Natural killer cell treated with Interleukin-12 subunit alpha and Interleukin-12 subunit beta and Interleukin-15 and Interleukin-18, amount 100 ng/mL, for 72 hours (primary cell): ENCODE measurements at regions not wholly inside any gene's neighbourhood (a gene's known extent, or its start where the extent isn't known, plus 50 kb on each side); places are given as distances from the start of the nearest gene placed in this dataset.

Experiments
- ATAC-seq, 2 donors: fragments of 150-1000 bp; cut with Tn5 transposase in 1 of 2; sonication (Bioruptor Pico), chemical (Tn5 transposase) in 1 of 2; 2 replicates each; pipeline ENCODE4 v1.10.0; 2021
- DNase-seq: peaks from one replicate; pipeline ENCODE4 v3.0.0; 2022; ENCODE audit warnings: low spot score
- H3K27ac Mint-ChIP-seq, 2 donors: 1 replicate in 1 of 2; 2 replicates in 1 of 2; pipeline ENCODE4 v1.8.0; 2022; ENCODE audit warnings: mixed read lengths in 2 of 2, mild to moderate bottlenecking in 1 of 2, moderate library complexity in 1 of 2
- H3K27me3 Mint-ChIP-seq, 2 donors: 1 replicate in 1 of 2; 2 replicates in 1 of 2; pipeline ENCODE4 v1.8.0; 2022; ENCODE audit warnings: mixed read lengths in 2 of 2
- H3K36me3 Mint-ChIP-seq: one replicate; pipeline ENCODE4 v1.8.0; 2022; ENCODE audit warnings: mixed read lengths
- H3K4me1 Mint-ChIP-seq, 2 donors: 1 replicate in 1 of 2; 2 replicates in 1 of 2; pipeline ENCODE4 v1.8.0; 2022; ENCODE audit warnings: low read depth in 2 of 2, mixed read lengths in 2 of 2, mild to moderate bottlenecking in 1 of 2
- H3K4me3 Mint-ChIP-seq: one replicate; pipeline ENCODE4 v1.8.0; 2022; ENCODE audit warnings: mixed read lengths
- H3K9me3 Mint-ChIP-seq: 2 replicates; pipeline ENCODE4 v1.8.0; 2022; ENCODE audit warnings: mixed read lengths

DNA sequence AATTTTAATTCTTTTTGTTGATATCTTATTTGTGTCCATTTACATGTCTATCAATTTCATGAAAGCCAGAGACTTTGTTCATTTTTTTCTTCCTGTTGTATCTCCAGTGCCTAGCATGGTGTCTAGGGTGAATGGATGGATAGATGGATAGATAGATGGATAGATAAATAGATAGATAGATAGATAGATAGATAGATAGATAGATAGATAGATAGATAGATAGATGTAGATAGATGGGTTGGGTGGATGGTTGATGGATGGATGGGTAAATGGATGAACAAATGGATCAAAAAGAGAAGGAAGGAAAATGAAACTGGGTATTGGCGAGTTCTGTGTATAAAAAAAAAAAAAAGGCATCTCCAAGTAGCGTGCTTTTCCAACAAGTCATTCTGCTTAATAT is 120.5 kb downstream of the FAM124B start:
- H3K4me1 Mint-ChIP-seq: no peaks in the 10 kb centered on the region
- H3K9me3 Mint-ChIP-seq: no peaks in the 10 kb centered on the region
- H3K27me3 Mint-ChIP-seq: peaks cover 28 to 43% of the 10 kb centered on the region in 2 donors
- DNase-seq: no peak
- no peaks in the 10 kb centered on the region for H3K36me3 Mint-ChIP-seq
- H3K27ac Mint-ChIP-seq: no peak overlapping the region
- no peak for ATAC-seq
- no peak overlapping the region for H3K4me3 Mint-ChIP-seq

DNA sequence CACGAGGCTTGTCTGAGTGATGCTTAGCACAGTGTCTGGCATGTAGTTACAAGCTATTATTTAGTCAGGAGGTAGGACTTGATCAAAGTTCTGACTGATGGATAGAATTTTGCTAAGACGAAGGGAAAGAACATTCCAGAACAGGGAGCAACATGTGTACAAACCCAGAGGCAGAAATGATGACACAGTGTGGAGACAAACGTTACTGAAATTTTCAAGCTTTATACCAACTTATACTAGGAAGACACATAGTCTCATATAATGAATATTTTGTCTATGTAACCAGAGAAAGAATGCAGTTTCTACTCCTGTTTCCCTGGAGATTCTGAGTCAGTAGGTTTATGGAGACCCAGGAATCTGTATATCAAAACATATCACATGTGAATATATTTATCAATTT is 123.4 kb downstream of the FAM124B start:
- no peak for DNase-seq
- Mint-ChIP-seq H3K4me1 (no peaks in the 10 kb centered on the region), H3K36me3 (no peaks in the 10 kb centered on the region), H3K4me3 (no peak overlapping the region), H3K9me3 (no peaks in the 10 kb centered on the region), H3K27ac (no peak overlapping the region), H3K27me3 (peaks cover 26 to 40% of the 10 kb centered on the region in 2 donors)
- no peak for ATAC-seq

DNA sequence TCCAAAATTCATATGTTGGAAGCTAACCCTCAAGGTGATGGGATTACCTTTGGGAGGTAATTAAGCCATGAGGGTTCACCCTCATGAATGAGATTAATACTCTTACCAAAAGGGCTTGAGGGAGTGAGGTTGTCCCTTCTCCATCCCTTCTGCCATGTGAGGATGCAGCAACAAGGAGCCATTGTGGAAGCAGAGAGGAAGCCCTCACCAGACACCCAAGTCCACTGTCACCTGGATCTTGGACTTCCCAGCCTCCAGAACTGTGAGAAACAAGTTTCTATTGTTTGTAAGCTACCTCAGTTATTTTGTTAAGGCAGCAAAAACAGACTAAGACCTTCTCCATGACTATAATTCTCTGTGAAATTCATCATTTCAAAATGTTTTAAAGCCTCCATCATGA is 125.7 kb downstream of the FAM124B start:
- DNase-seq (no peak), ATAC-seq (no peak)
- Mint-ChIP-seq H3K27me3 (peaks cover 24 to 53% of the 10 kb centered on the region in 2 donors), H3K4me1 (no peaks in the 10 kb centered on the region), H3K27ac (no peak overlapping the region), H3K9me3 (no peaks in the 10 kb centered on the region), H3K36me3 (no peaks in the 10 kb centered on the region), H3K4me3 (no peak overlapping the region)

DNA sequence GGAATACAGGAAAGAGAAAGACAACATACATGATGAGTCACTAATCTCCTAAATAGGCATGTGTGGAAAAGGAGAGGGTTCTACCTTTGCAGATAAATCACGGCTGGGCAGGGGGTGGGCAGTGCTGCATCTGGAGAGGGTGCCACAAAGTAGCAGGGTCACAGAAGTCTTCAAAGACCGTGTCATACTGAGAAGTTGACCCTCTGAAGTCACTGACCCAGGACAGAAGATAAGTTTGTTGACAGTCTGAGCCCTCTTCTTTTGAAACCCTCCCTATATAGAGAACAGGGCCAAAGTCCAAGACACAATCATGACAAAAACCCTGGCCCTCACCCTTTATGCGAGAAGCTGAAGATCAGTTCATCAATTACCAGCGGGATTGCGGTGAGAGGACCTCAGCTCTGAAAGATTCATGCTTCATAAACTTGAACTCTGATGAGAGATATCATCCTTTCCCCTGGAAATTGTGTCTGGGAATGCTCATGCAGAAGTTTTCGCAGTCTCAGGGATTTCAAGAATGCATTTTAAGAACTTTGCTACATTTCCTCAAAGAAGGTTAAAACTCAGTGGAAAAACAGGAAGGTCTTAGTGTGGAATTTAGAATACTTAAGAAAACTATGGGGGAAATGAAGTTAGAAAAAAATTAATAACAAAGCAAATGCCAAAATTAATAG is 129.5 kb downstream of the FAM124B start:
- H3K4me3 Mint-ChIP-seq: no peak overlapping the region
- H3K27me3 Mint-ChIP-seq: peaks cover 17 to 26% of the 10 kb centered on the region in 2 donors
- no peak overlapping the region for H3K27ac Mint-ChIP-seq
- no peaks in the 10 kb centered on the region for H3K9me3 Mint-ChIP-seq
- DNase-seq (no peak), ATAC-seq (peak in 1 of 2 donors; percentile 43)
- H3K4me1 Mint-ChIP-seq: no peaks in the 10 kb centered on the region
- no peaks in the 10 kb centered on the region for H3K36me3 Mint-ChIP-seq

DNA sequence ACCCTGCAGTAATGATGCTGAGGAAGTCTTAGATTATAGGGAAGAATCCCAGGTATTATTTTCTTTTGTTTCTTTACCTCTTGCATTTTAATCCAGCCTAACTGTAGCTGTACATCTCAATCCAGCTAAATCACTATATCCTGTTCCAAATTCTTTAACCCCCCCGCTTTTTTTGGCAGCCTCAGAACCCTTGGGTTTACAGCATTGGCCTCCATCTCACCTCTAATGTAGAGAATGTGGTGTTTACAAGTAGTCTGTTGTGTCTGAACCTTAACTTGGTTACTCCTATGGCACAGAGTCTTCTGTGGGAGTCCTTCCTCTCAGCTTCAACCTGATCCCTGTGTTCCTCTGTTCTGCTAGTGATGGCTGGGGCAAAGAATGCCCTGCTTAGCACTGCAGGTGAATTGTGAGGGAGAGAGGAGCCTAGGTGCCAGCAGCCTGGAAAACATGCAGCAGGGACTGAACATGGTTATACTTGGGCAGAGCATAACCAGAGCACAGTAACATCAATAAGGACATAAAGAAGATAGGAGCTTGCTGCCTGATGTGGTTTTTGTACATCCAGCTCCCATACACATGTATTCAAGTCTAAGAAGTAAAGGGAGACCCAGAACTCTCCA is 130.2 kb downstream of the FAM124B start:
- DNase-seq (no peak), ATAC-seq (peak in 1 of 2 donors; percentile 24)
- no peaks in the 10 kb centered on the region for H3K36me3 Mint-ChIP-seq
- no peaks in the 10 kb centered on the region for H3K9me3 Mint-ChIP-seq
- H3K4me1 Mint-ChIP-seq: no peaks in the 10 kb centered on the region
- peaks cover 17 to 26% of the 10 kb centered on the region in 2 donors for H3K27me3 Mint-ChIP-seq
- no peak overlapping the region for H3K27ac Mint-ChIP-seq
- no peak overlapping the region for H3K4me3 Mint-ChIP-seq

DNA sequence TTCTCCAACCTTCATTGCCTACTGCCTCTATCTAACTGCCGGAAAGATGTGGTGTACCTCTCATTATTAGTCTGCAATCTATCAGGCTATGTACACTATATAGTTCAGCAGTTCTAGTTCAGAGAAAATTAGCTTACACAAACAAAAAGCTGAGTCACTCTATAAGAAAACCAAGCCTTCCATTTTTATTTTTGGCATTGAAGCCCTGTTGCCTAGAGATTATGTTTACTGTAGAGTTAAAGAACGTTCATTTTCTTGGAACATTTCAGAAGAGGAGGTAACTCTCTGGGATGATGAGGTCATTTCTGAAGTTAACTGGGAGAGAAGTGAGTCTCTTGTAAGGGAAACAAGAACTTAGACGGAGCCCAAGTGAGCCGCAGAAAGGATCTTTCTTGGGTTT is 133.5 kb downstream of the FAM124B start:
- no peaks in the 10 kb centered on the region for H3K9me3 Mint-ChIP-seq
- H3K4me1 Mint-ChIP-seq: no peaks in the 10 kb centered on the region
- no peak for DNase-seq
- no peak overlapping the region for H3K4me3 Mint-ChIP-seq
- H3K27ac Mint-ChIP-seq: no peak overlapping the region
- H3K36me3 Mint-ChIP-seq: no peaks in the 10 kb centered on the region
- peaks cover 19 to 35% of the 10 kb centered on the region in 2 donors for H3K27me3 Mint-ChIP-seq
- no peak for ATAC-seq

DNA sequence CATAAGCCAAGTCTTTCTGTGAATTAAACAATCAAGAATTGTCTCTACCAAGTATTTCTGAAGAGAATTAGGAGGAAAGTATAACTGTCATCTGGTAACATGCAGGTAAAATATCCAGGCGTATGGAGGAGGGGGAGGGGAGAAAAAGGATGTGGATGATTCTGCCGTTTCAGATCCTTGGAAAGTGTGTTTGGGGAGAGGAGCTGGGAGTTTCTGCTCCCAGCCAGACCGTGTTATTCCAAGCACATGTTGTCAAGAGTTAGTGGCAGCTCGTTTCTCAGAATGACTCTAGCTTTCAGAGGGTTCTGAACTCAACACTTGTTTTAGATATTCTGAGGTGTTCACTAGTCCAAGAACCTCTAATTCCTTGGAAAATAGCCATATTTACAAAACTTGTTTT is 137.6 kb downstream of the FAM124B start:
- Mint-ChIP-seq H3K27me3 (peaks cover 17 to 26% of the 10 kb centered on the region in 2 donors), H3K9me3 (no peaks in the 10 kb centered on the region), H3K36me3 (no peaks in the 10 kb centered on the region), H3K4me3 (no peak overlapping the region), H3K27ac (no peak overlapping the region), H3K4me1 (no peaks in the 10 kb centered on the region)
- DNase-seq (no peak), ATAC-seq (no peak)

DNA sequence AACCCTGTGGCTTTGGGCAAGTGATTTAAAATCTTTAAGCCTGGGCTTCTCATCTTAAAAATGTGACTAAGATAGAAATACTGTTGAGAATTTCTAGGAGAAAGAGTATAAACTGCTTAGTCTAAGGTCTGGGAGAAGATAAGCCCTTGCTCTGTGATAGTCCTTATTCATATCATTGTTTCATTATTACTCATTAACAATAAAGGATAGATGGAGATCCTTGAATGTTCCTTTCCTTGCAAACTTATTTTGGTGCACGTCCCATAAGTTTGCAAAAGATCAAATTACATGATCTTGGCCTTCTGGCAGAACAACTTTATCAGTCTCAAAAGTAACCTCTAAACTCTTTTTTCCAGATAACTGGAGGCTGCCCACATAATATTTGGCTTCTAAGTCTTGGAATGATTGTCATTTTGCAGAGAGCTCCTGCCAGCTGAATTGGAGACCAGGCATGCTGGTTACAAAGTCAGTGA is 138.3 kb downstream of the FAM124B start:
- peaks cover 19 to 33% of the 10 kb centered on the region in 2 donors for H3K27me3 Mint-ChIP-seq
- DNase-seq (no peak), ATAC-seq (no peak)
- no peaks in the 10 kb centered on the region for H3K9me3 Mint-ChIP-seq
- H3K4me1 Mint-ChIP-seq: no peaks in the 10 kb centered on the region
- H3K4me3 Mint-ChIP-seq: no peak overlapping the region
- H3K27ac Mint-ChIP-seq: no peak overlapping the region
- no peaks in the 10 kb centered on the region for H3K36me3 Mint-ChIP-seq

DNA sequence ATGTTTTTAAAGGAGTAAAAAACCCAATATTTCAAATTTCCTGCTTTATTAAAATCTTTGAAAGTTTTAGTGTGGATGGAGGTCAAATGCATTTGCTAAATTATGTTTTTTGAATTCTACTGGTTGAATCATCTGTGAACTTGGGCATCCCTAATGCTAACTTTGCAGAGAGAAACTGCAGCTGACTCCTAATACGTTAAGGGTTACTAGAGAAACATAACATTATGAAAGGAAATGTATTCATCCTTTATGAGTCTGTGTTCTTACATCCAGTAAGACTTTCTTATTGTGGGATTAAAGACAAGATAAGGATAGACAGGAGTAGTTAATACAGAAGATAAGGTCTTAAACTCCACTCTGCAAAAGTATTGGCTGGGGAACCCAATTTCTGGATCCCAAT is 140.6 kb downstream of the FAM124B start:
- Mint-ChIP-seq H3K27me3 (peaks cover 24 to 51% of the 10 kb centered on the region in 2 donors), H3K36me3 (no peaks in the 10 kb centered on the region), H3K4me3 (no peak overlapping the region), H3K27ac (no peak overlapping the region), H3K4me1 (no peaks in the 10 kb centered on the region), H3K9me3 (no peaks in the 10 kb centered on the region)
- DNase-seq (no peak), ATAC-seq (no peak)

DNA sequence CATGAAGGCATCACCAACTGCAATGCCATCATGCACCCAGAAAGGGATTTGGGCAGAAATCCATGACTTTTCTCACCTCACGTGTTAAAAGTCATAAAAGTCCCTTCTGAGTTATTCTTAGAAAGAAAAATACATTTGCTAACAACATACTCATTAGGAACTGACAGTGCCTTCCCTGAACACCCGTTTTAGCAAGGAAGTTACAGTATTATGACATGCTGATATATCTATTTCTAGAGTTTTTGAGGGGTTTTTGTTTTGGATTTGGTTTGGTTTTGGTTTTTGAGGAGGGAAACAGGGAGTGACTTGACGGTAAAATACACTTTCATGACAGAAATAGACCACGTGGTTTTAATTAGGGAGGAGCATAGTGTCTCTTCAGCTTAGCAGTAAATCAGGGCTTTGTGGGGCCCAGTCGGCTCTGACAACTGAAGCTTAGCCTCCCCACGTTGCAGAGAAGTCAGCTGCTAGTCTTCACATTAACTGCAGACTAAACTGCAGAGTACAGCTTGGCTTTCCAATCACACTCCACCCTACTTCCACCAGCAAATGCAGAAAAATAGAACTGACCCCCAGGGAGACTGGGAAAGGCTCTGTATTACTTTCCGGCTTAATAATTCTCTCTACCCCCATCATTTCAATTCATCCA is 141.4 kb downstream of the FAM124B start:
- DNase-seq (no peak), ATAC-seq (no peak)
- Mint-ChIP-seq H3K27ac (no peak overlapping the region), H3K9me3 (no peaks in the 10 kb centered on the region), H3K36me3 (no peaks in the 10 kb centered on the region), H3K27me3 (peaks cover 22 to 46% of the 10 kb centered on the region in 2 donors), H3K4me1 (no peaks in the 10 kb centered on the region), H3K4me3 (no peak overlapping the region)

DNA sequence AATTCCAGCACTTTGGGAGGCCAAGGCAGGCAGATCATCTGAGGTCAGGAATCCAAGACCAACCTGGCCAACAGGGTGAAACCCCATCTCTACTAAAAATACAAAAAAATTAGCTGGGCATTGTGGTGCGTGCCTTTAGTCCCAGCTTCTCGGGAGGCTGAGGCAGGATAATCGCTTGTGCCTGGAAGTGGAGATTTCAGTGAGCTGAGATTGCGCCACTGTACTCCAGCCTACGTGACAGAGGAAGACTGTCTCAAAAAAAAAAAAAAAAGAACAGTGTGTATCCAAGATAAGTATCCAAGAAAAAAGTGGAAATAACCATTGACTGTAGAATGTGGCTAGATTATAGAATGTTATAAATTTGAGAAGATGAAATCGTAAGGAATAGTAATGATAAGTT is 142.1 kb downstream of the FAM124B start:
- Mint-ChIP-seq H3K4me3 (no peak overlapping the region), H3K4me1 (no peaks in the 10 kb centered on the region), H3K9me3 (no peaks in the 10 kb centered on the region), H3K27ac (no peak overlapping the region), H3K27me3 (peaks cover 19 to 40% of the 10 kb centered on the region in 2 donors), H3K36me3 (no peaks in the 10 kb centered on the region)
- DNase-seq: no peak
- ATAC-seq: no peak

DNA sequence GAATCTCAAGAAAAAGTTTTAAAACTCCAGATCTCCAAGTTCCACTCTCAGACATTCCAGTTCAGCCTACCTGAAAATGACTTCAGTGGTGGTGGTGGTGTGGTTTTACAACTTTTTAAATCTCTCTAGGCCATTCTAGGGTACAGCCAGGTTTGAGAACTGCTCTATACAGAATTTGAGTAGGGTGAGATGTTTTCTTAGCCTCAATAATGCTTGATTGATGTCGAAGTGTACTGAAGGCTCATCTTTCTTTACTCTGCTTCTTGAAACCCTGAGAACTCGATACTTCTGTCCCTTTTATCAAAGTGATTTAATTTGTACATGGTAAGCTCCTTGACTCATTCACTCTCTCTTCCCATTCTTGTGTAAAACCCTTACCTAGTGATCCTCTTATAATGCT is 143.8 kb downstream of the FAM124B start:
- Mint-ChIP-seq H3K4me1 (no peaks in the 10 kb centered on the region), H3K9me3 (no peaks in the 10 kb centered on the region), H3K27ac (no peak overlapping the region), H3K27me3 (peaks cover 24 to 53% of the 10 kb centered on the region in 2 donors), H3K4me3 (no peak overlapping the region), H3K36me3 (no peaks in the 10 kb centered on the region)
- ATAC-seq (no peak), DNase-seq (no peak)

DNA sequence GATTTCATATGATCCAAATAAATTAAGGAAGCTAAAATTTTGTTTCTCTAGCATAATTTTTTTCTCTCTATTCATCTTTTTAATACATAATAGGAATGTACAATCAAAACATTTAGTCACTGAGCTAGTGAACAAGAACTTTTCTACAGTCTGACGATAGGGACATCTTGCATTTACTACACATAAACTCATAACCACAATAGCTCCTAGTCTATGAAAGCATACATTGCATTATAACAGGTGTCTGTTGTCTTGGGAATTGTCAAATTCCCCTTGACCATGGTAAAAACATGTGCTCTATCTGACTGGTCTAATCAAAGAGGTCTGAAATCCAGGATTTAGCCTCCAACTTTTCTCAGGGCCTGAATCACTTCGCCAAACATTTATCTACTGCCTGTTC is 144.8 kb downstream of the FAM124B start:
- ATAC-seq (no peak), DNase-seq (no peak)
- no peaks in the 10 kb centered on the region for H3K9me3 Mint-ChIP-seq
- H3K4me1 Mint-ChIP-seq: no peaks in the 10 kb centered on the region
- H3K4me3 Mint-ChIP-seq: no peak overlapping the region
- H3K27ac Mint-ChIP-seq: no peak overlapping the region
- no peaks in the 10 kb centered on the region for H3K36me3 Mint-ChIP-seq
- peaks cover 24 to 53% of the 10 kb centered on the region in 2 donors for H3K27me3 Mint-ChIP-seq

DNA sequence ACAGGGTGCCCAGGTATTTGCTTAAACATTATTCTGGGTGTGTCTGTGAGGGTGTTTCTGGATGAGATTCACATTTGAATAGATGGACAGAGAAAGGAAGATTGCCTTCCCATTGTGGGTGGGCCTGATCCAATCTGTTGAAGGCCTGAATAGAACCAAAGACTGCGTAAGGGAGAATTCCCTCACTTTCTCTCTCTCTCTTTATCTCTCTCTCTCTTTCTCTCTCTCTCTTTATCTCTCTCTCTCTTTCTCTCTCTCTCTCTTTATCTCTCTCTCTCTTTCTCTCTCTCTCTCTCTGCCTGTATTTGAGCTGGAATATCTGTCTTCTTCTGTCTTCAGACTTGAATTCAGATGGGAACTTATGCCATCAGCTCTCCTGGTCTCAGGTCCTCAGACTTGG is 148.4 kb downstream of the FAM124B start:
- no peak overlapping the region for H3K27ac Mint-ChIP-seq

More for the DNA sequence above, 148.4 kb downstream of the FAM124B start:
- Mint-ChIP-seq H3K4me1 (no peaks in the 10 kb centered on the region), H3K4me3 (no peak overlapping the region), H3K27me3 (peaks cover 22 to 40% of the 10 kb centered on the region in 2 donors), H3K36me3 (no peaks in the 10 kb centered on the region), H3K9me3 (no peaks in the 10 kb centered on the region)
- ATAC-seq (no peak), DNase-seq (no peak)
